ENCODE measurements at regions not wholly inside any gene's neighbourhood (a gene's known extent, or its start where the extent isn't known, plus 50 kb on each side); places are given as distances from the start of the nearest gene placed in this dataset.

- TF ChIP-seq CTCF (IDR thresholded peaks at IDR 0.05): no peak
- no peak for TF ChIP-seq ZFX (IDR thresholded peaks at IDR 0.05; ENCODE audit: borderline replicate concordance)
These were observed 120.2 kb downstream of the ETS2 start for GRCh38 chr21:38925923-38926322.

All from 22Rv1 (cell line).